Smooth muscle cell (in vitro differentiated cells): ENCODE measurements at regions not wholly inside any gene's neighbourhood (a gene's known extent, or its start where the extent isn't known, plus 50 kb on each side); places are given as distances from the start of the nearest gene placed in this dataset.

ENCODE experiments used
- DNase-seq: peaks from one replicate; lab custom pipeline; 2025; ENCODE audit not compliant: unreplicated experiment; lab: John Stamatoyannopoulos, UW
- H2AFZ ChIP-seq: fragments of 200-600 bp; sonication (generic); 2 replicates; pipeline ENCODE4 v1.6.0; 2016; ENCODE audit warnings: antibody characterized with exemption, low read depth, mild to moderate bottlenecking
- H3F3A ChIP-seq: fragments of 200-600 bp; sonication (generic); 2 replicates; pipeline ENCODE4 v1.6.0; 2017; ENCODE audit warnings: antibody characterized with exemption, low read depth
- H3K27ac ChIP-seq: fragments of 200-600 bp; sonication (generic); 2 replicates; pipeline ENCODE4 v1.5.1; 2016; ENCODE audit warnings: low read depth, mild to moderate bottlenecking
- H3K27me3 ChIP-seq: fragments of 200-600 bp; sonication (generic); 2 replicates; pipeline ENCODE4 v1.6.1; 2016; ENCODE audit warnings: low read depth, mild to moderate bottlenecking
- H3K36me3 ChIP-seq: fragments of 200-600 bp; sonication (generic); 2 replicates; pipeline ENCODE4 v1.5.1; 2016; ENCODE audit warnings: low read depth
- H3K4me1 ChIP-seq: fragments of 200-600 bp; sonication (generic); 2 replicates; pipeline ENCODE4 v1.5.1; 2016; ENCODE audit warnings: low read depth
- H3K4me2 ChIP-seq: fragments of 200-600 bp; sonication (generic); 2 replicates; pipeline ENCODE4 v1.6.0; 2016; ENCODE audit warnings: mild to moderate bottlenecking
- H3K4me3 ChIP-seq: fragments of 200-600 bp; sonication (generic); 2 replicates; pipeline ENCODE4 v1.5.1; 2016; ENCODE audit warnings: mild to moderate bottlenecking
- H3K79me2 ChIP-seq: fragments of 200-600 bp; sonication (generic); 2 replicates; pipeline ENCODE4 v1.6.0; 2016; ENCODE audit warnings: low read depth, mild to moderate bottlenecking
- H3K9ac ChIP-seq: fragments of 200-600 bp; sonication (generic); 2 replicates; pipeline ENCODE4 v1.6.0; 2016; ENCODE audit warnings: low read depth
- H3K9me3 ChIP-seq: fragments of 200-600 bp; sonication (generic); replicated peaks from 2 replicates; pipeline ENCODE4 v1.5.1; 2016; ENCODE audit warnings: low read depth
- H4K20me1 ChIP-seq: fragments of 200-600 bp; sonication (generic); 2 replicates; pipeline ENCODE4 v1.6.0; 2016; ENCODE audit warnings: low read depth
- WGBS: methylation state at CpG from one replicate; pipeline ENCODE4 v1.1.7; 2016; ENCODE audit warnings: low lambda C conversion rate; 5-methylcytosine and 5-hydroxymethylcytosine counted together
- TF ChIP-seq, protein P1 (sequence below): fragments of 200-600 bp; sonication (generic); IDR thresholded peaks from 2 replicates; pipeline ENCODE4 v1.5.1; 2017; ENCODE audit warnings: borderline replicate concordance, mild to moderate bottlenecking, antibody characterized with exemption; ENCODE audit not compliant: insufficient read depth, poor library complexity, severe bottlenecking

DNA sequence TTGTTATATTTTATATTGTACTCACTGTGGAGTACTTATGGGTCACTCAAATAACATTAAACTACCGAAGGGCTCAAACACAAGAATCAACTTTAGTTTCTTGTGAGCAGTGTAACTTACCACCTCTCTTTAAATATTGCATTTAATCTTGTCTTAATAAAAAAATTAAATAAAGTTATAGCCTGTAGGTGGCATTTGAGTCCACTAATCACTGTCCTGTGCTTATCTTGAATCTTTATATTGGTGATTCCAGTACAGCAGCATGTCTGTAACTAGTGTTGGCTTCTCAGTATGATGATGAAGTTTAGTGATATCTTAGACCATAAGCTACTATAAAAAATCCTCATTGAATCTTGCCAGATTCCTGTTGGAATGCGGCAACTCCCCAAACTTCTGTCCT, 313.8 kb downstream of the FAM170A start:
- Histone ChIP-seq H3K9me3 (peaks cover 7% of the 10 kb centered on the region), H3K27ac (no peak overlapping the region), H3K36me3 (no peaks in the 10 kb centered on the region), H3K4me2 (no peak overlapping the region), H3K4me1 (no peaks in the 10 kb centered on the region), H2AFZ (no peak overlapping the region), H3K27me3 (no peaks in the 10 kb centered on the region), H3K4me3 (no peak overlapping the region), H3F3A (no peaks in the 10 kb centered on the region), H3K9ac (no peak overlapping the region), H3K79me2 (no peaks in the 10 kb centered on the region), H4K20me1 (no peaks in the 10 kb centered on the region)
- no peak for DNase-seq
- TF ChIP-seq, protein P1, sequence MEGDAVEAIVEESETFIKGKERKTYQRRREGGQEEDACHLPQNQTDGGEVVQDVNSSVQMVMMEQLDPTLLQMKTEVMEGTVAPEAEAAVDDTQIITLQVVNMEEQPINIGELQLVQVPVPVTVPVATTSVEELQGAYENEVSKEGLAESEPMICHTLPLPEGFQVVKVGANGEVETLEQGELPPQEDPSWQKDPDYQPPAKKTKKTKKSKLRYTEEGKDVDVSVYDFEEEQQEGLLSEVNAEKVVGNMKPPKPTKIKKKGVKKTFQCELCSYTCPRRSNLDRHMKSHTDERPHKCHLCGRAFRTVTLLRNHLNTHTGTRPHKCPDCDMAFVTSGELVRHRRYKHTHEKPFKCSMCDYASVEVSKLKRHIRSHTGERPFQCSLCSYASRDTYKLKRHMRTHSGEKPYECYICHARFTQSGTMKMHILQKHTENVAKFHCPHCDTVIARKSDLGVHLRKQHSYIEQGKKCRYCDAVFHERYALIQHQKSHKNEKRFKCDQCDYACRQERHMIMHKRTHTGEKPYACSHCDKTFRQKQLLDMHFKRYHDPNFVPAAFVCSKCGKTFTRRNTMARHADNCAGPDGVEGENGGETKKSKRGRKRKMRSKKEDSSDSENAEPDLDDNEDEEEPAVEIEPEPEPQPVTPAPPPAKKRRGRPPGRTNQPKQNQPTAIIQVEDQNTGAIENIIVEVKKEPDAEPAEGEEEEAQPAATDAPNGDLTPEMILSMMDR = no peak
- 88% methylated on average over 2 of the region's 2 CpGs for WGBS

DNA sequence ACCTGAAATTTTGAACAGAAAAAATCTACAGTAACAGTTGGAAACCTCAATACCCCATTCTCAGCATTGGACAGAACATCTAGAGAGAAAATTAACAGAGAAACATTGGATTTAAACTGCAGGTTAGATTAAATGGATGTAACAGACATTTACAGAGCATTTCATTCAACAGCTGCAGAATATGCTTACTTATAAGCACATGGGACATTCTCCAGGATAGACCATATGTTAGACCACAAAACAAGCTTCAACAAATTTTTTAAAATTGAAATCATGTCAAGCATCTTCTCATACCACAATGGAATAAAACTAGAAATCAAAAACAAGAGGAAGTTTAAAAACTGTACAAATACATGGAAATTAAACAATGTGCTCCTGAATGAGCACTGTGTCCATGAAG, 316.3 kb downstream of the FAM170A start:
- H3K27ac ChIP-seq = no peak overlapping the region
- no peak overlapping the region for H3K4me2 ChIP-seq
- no peaks in the 10 kb centered on the region for H4K20me1 ChIP-seq
- no peaks in the 10 kb centered on the region for H3K36me3 ChIP-seq
- H3K79me2 ChIP-seq = no peaks in the 10 kb centered on the region
- no peak overlapping the region for H3K4me3 ChIP-seq
- no peaks in the 10 kb centered on the region for H3F3A ChIP-seq
- H3K9me3 ChIP-seq = peaks cover 3% of the 10 kb centered on the region
- no peak overlapping the region for H2AFZ ChIP-seq
- H3K4me1 ChIP-seq = no peaks in the 10 kb centered on the region
- H3K9ac ChIP-seq = no peak overlapping the region
- TF ChIP-seq, protein P1 = no peak
- no peaks in the 10 kb centered on the region for H3K27me3 ChIP-seq
- no peak for DNase-seq

DNA sequence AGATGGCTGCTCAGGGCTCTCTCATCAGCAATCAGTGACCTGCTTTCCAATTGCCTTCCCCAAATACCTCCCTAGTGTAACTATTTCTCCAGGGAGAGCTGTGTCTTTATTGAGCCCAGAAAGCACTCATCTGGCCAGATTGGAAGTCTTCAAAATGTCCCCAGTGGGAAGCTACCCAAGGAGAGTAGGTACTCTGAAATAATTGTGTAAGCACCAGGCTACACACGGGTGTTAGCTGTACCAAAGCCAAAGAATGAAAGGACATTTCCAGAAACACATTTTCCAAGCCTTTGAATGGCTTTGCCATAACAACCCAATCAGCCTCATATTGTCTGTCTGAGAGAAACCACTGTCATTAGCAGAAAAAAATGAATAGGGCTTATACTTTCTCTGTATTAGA, 318.8 kb downstream of the FAM170A start:
- Histone ChIP-seq H3K9ac (no peak overlapping the region), H3K27me3 (no peaks in the 10 kb centered on the region), H3K4me3 (no peak overlapping the region), H3K4me1 (peaks cover 4% of the 10 kb centered on the region), H4K20me1 (no peaks in the 10 kb centered on the region), H3K27ac (no peak overlapping the region), H3K9me3 (peaks cover 3% of the 10 kb centered on the region), H3K79me2 (no peaks in the 10 kb centered on the region), H2AFZ (no peak overlapping the region), H3K36me3 (no peaks in the 10 kb centered on the region), H3K4me2 (no peak overlapping the region), H3F3A (no peaks in the 10 kb centered on the region)
- no peak for DNase-seq
- WGBS = 89% methylated on average over 1 of the region's 1 CpG
- TF ChIP-seq, protein P1 = no peak

DNA sequence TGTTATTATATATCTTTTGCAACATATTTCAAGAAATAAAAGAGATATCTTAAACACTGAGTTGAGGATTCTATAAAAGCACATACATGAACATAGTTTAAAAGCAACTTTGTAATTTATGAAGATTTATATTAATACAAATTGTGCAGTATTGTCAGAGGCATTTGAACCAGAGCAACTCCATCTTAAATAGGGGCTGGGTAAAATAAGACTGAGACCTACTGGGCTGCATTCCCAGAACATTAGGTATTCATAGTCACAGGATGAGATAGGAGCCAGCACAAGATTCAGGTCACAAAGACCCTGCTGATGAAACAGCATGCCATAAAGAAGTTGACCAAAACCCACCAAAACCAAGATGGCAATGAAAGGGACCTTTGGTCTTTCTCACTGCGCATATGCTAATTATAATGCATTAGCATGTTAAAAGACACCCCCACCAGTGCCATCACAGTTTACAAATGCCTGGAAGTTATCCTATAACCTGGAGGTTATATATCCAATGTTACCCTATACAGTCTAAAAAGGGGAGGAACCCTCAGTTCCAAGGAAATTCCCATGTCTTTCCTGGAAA, 320.2 kb downstream of the FAM170A start:
- no peaks in the 10 kb centered on the region for H3F3A ChIP-seq
- H3K4me2 ChIP-seq = no peak overlapping the region
- H3K4me3 ChIP-seq = no peak overlapping the region
- peaks cover 3% of the 10 kb centered on the region for H3K9me3 ChIP-seq
- H3K27me3 ChIP-seq = no peaks in the 10 kb centered on the region
- TF ChIP-seq, protein P1 = no peak
- H2AFZ ChIP-seq = no peak overlapping the region
- H3K4me1 ChIP-seq = peaks cover 4% of the 10 kb centered on the region
- H3K79me2 ChIP-seq = no peaks in the 10 kb centered on the region
- H3K9ac ChIP-seq = no peak overlapping the region
- DNase-seq = no peak
- no peaks in the 10 kb centered on the region for H4K20me1 ChIP-seq
- H3K27ac ChIP-seq = no peak overlapping the region
- WGBS = 85% methylated on average over 1 of the region's 1 CpG
- no peaks in the 10 kb centered on the region for H3K36me3 ChIP-seq
